Tibial nerve (tissue), 4 donors: ENCODE measurements at regions not wholly inside any gene's neighbourhood (a gene's known extent, or its start where the extent isn't known, plus 50 kb on each side); places are given as distances from the start of the nearest gene placed in this dataset.

Source experiments
- EP300 ChIP-seq, 2 donors: sonication (generic); formaldehyde crosslinking; IDR thresholded peaks; one replicate each; pipeline ENCODE4 v1.6.1; 2017; ENCODE audit warnings: antibody characterized with exemption in 2 of 2, mild to moderate bottlenecking in 1 of 2
- POLR2A ChIP-seq, 2 donors: fragments of 450-650 bp; IDR thresholded peaks; one replicate each; pipeline ENCODE4 v1.6.1; 2017; ENCODE audit warnings: antibody characterized with exemption in 2 of 2, mild to moderate bottlenecking in 2 of 2, moderate library complexity in 2 of 2
- TF ChIP-seq, protein P1 (sequence below), 5 experiments: fragments of 200-600 bp in 3 of 5; fragments of 450-650 bp in 2 of 5; sonication (generic) in 3 of 5; IDR thresholded peaks; one replicate each; pipeline ENCODE4 v1.5.1; 2016 to 2019; ENCODE audit warnings: antibody characterized with exemption in 5 of 5, mild to moderate bottlenecking in 3 of 5, moderate library complexity in 2 of 5

DNA sequence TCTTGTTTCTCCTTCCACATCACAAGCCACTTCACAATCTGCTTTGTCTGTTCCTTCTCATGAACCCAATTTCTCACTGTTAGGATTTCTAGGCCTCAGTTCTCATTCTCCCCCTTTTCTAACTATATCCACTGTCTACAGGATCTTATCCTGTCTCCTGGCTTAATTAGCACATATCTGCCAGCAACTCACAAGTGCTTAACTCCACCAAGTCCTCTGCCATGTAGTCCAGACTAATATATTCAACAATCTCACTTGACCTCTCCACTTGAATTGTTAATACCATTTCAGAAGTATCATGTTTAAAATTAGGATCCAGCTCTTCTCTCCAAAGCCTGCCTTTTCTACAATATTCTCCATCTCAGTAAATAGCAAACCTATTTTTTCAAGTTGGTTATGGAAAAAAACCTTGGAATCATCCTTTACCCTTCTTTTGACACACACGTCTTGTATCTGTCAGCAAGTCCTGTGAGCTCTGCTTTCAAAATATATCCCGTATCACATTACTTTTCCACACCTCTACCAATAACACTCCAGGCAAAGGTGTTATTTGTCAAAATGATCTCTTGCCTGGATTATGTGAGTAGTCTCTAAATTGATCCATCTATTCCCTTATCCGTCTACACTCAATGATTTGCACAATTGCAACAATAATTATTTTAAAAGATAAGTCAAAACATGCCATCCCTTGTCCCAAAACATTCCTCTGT, 127.2 kb upstream of the SLIT2 start:
- TF ChIP-seq, protein P1, sequence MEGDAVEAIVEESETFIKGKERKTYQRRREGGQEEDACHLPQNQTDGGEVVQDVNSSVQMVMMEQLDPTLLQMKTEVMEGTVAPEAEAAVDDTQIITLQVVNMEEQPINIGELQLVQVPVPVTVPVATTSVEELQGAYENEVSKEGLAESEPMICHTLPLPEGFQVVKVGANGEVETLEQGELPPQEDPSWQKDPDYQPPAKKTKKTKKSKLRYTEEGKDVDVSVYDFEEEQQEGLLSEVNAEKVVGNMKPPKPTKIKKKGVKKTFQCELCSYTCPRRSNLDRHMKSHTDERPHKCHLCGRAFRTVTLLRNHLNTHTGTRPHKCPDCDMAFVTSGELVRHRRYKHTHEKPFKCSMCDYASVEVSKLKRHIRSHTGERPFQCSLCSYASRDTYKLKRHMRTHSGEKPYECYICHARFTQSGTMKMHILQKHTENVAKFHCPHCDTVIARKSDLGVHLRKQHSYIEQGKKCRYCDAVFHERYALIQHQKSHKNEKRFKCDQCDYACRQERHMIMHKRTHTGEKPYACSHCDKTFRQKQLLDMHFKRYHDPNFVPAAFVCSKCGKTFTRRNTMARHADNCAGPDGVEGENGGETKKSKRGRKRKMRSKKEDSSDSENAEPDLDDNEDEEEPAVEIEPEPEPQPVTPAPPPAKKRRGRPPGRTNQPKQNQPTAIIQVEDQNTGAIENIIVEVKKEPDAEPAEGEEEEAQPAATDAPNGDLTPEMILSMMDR (IDR thresholded peaks at IDR 0.05) = no peak
- TF ChIP-seq POLR2A (IDR thresholded peaks at IDR 0.05) (no peak), EP300 (IDR thresholded peaks at IDR 0.05) (no peak)
